ENCODE measurements at regions not wholly inside any gene's neighbourhood (a gene's known extent, or its start where the extent isn't known, plus 50 kb on each side); places are given as distances from the start of the nearest gene placed in this dataset.
"Not testable (repeated sequence)": the region's sequence is repeated elsewhere in the genome, so short reads cannot be mapped to it uniquely, and the experiment has no call there.

- DNase-seq (ENCODE audit: low read depth in 1 of 2, low spot score in 1 of 2): no peak
Observed at GRCh38 chr5:99030906-99031440, 102.2 kb upstream of the CHD1 start.

- no peak for DNase-seq (ENCODE audit: low read depth in 1 of 2, low spot score in 1 of 2)
Observed at GRCh38 chr5:99029172-99029571, 100.4 kb upstream of the CHD1 start.

GRCh38 chr5:99028170-99028569 lies 99.4 kb upstream of the CHD1 start:
- not testable (repeated sequence) for DNase-seq (ENCODE audit: low read depth in 1 of 2, low spot score in 1 of 2)

DNA sequence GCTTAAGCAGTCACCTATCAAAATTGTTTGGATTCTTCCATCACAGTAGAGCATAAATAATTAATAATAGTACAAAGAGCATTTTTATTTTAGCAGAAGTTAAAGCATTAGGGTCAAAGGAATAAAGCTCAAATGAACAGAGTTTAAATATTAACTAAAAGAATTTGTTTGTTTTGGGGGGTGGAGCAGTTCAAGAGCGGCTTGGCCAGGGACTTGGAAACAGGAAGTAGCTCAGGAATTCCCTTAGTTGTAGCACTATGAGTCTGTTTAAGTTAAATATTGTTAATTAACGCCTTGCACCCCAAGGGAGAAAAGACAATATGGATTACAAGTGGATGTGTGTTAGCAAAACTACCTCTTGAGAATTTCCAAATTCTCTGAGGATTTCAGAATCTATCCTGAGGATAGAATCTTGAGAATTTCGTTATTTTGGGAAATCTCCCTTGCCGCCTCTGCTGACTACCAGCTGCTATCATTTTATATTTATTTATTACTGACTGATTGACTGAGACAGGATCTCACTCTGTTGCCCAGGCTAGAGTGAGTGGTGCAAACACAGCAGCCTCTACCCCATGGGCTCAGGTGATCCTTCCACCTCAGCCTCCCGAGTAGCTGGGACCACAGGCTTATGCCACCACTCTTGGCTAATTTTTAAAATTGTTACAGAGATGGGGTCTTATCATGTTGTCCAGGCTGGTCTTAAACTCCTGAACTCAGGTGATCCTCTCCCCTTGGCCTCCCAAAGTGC lies 96.7 kb upstream of the CHD1 start:
- DNase-seq (ENCODE audit: low read depth in 1 of 2, low spot score in 1 of 2): no peak

- DNase-seq (ENCODE audit: low read depth in 1 of 2, low spot score in 1 of 2): no peak
Observed at GRCh38 chr5:99023330-99023729, 94.5 kb upstream of the CHD1 start.

DNA sequence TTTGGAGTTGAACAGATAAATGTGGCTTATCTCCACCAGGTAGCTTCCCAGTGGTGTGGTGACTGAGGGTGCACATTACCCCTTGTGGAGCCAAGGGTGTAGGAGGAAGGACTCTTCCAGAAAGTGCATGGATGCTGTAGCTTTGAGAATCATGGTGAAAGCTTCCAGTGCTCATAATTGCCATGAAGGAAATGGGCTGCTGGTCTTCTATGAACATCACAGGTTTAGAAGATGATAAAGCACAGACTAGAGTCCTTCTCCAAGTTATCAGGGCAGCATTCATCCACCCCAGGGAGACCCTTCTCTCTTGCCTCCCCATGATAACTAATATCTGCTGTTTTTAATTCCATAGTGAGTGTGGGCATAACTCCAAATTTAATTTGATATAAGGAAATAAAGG lies 93.4 kb upstream of the CHD1 start:
- no peak for DNase-seq (ENCODE audit: low read depth in 1 of 2, low spot score in 1 of 2)

DNA sequence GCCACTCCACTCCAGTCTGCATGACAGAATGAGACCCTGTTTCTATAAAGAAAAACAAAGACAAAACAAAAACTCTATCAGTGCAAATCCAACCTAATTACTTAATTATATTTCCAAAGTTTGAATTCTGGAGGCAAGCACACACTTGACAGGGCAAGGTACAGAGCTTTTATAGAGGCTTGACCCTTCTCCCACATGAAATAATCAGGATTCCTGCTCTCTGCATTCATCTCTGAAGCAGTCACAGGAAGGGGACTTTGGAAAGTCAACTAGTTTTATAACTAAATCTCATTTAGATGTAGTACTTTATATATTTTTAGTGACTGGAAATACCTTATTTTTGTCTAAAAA lies 91.9 kb upstream of the CHD1 start:
- DNase-seq (ENCODE audit: low read depth in 1 of 2, low spot score in 1 of 2): no peak

DNA sequence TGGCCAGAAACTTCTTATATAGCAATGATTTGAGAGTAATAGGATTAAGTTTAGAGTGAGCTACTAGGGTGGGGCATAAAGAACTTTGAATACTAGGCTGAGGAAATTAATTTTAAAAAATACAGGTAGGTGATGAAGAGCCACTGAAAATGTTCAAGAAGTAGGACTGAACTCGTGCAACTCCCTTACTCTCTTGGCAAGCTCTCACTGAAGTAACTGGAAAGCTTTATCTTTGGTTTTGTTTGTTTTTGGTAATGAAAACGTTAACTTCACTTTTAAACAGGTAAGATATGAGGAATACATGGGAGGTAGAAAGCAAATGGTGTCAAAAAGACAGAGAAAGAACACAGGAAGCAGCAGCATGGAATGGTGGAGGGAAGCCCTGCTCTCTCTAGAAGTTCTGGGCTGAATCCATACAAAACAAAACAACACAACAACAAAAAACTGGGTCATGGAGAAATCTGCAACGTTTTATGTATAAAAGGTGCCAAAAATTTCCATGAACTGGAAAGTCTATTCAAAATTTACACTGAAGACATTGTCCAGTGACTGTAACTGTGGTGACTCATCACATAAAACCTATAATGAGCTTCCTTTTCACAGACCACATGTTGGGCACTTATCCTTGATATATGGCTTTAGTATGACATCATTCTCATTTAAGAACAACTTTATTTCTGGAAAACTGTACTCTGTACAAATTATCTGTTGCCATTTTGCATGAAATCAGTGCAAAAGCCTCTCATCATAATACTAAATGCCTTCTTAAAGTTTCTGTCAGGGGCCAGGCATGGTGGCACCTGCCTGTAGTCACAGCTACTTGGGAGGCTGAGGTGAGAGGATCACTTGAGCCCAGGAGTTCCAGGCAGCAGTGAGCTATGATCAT lies 91.2 kb upstream of the CHD1 start:
- DNase-seq (ENCODE audit: low read depth in 1 of 2, low spot score in 1 of 2): no peak

GRCh38 chr5:99019254-99019653 lies 90.4 kb upstream of the CHD1 start:
- no peak for DNase-seq (ENCODE audit: low read depth in 1 of 2, low spot score in 1 of 2)

DNA sequence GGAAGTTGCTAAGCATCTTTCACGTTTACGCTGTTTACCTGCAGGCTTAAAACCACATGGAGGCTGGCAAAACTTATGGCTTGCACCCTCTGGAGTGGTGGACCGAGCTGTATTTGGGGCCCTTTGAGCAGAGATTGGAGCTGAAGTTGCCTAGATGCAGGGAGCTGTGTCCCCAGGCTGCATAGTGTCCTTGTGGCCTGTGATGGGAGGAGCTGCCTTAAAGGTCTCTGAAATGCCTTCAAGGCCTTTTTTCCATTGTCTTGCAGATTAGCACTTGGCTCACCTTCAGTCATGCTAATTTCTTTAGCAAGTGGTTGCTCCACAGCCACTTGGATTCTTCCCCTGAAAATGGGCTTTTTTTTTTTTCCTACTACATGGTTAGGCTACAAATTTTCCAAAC lies 81.5 kb upstream of the CHD1 start:
- DNase-seq (ENCODE audit: low read depth in 1 of 2, low spot score in 1 of 2): no peak

DNA sequence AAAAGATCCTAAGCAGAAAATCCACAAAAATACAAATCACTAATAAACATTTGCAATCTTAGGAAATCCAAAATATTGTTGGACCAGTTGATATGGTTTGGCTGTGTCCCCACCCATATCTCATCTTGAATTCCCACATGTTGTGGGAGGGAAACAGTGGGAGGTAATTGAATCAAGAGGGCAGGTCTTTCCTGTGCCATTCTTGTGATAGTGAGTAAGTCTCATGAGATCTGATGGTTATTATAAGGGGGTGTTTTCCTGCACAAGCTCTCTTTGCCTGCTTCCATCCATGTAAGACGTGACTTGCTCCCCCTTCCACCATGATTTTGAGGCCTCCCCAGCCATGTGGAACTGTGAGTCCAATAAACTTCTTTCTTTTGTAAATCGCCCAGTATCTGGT lies 79.2 kb upstream of the CHD1 start:
- not testable (repeated sequence) for DNase-seq (ENCODE audit: low read depth in 1 of 2, low spot score in 1 of 2)

DNA sequence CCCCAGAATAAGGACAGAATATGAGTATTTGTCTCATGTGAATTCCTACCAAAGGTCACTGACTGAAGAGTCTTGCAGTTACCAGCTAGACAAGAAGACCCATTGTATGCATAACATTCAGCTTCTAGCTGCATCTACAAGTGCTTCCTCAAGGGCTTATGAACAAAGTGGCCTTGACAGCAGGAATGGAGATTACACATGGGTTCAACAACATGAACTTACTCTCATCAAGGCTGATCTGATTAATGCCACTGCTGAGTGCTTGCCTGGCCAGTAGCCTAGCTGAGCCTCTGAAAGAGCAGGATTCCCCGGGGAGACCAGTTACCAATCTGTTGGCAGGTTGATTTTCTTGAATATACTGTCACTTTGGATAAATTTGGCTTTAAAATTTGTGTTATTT lies 76.7 kb upstream of the CHD1 start:
- no peak for DNase-seq (ENCODE audit: low read depth in 1 of 2, low spot score in 1 of 2)

- no peak for DNase-seq (ENCODE audit: low read depth in 1 of 2, low spot score in 1 of 2)
Observed at GRCh38 chr5:99004960-99005359, 76.2 kb upstream of the CHD1 start.

GRCh38 chr5:99000876-99001275 lies 72.1 kb upstream of the CHD1 start:
- no peak for DNase-seq (ENCODE audit: low read depth in 1 of 2, low spot score in 1 of 2)

DNA sequence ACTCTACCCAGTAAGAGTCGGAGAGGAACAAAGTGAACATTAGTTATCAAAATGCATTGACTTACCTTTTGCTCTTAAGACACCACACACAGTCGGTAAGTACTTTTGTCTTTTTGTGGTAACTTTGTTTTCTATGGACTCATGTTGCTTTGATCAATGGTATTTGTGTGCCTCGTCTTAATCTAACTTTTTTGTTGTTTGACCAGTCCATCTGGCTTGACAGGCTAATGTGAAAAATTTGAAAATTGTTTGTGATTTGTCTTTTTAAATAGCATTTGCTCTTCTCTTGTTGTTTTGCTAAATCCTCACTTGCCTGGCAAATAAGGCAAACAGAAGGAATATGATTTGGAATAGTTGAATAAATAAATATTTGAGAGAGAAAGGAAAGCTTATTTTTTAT lies 71.4 kb upstream of the CHD1 start:
- no peak for DNase-seq (ENCODE audit: low read depth in 1 of 2, low spot score in 1 of 2)

DNA sequence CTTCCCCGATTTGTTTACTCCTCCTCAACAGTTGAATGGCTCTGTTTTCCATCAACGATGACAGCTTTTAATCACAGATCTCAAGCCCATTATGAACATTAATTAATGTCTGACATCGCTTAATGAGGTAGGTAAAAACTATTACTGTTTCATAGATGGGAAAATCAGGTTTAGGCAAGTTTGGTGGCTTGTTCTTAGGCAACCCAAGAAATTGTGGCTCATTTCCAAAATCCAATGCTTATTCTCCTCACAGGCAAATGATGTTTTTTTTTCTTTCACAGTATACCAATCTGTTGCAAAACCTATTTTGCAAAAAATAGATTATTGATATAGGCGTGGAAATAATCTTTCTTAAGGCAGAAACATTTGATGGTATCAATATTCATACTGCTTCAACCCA lies 70.8 kb upstream of the CHD1 start:
- no peak for DNase-seq (ENCODE audit: low read depth in 1 of 2, low spot score in 1 of 2)

DNA sequence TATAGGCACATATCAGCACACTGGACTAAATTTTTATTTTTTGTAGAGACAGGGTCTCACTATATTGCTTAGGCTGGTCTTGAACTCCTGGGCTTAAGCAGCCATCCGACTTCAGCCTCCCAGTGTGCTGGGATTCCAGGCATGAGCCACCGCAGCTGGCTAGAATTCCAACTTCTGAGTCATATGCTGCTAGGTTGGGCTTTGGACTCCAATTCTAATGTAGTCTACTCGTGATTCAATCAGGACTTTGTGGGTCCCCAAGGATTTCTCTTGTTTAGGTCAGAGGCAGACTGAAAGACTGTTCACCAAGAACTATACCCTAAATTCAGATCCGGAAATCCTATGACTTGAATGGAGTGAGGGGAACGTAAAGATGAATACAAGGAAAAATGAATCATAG lies 68.2 kb upstream of the CHD1 start:
- DNase-seq (ENCODE audit: low read depth in 1 of 2, low spot score in 1 of 2): no peak

DNA sequence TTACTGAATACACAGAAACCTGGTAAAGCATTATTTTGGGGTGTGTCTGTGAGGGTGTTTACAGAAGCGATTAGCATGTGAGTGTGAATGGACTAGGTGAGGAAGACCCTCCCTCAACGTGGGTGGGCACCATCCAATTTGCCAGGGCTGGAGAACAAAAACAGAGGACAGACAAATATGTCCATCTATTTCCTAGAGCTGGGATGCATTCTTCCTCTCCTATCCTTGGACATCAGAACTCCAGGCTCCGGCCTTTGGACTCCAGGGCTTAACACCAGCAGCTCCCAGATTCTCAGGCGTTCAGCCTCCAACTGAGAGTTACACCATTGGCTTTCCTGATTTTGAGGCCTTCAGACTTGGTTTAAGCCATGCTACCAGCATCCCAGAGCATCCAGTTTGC lies 65.8 kb upstream of the CHD1 start:
- DNase-seq (ENCODE audit: low read depth in 1 of 2, low spot score in 1 of 2): no peak

- no peak for DNase-seq (ENCODE audit: low read depth in 1 of 2, low spot score in 1 of 2)
Observed at GRCh38 chr5:98993512-98993911, 64.7 kb upstream of the CHD1 start.

DNA sequence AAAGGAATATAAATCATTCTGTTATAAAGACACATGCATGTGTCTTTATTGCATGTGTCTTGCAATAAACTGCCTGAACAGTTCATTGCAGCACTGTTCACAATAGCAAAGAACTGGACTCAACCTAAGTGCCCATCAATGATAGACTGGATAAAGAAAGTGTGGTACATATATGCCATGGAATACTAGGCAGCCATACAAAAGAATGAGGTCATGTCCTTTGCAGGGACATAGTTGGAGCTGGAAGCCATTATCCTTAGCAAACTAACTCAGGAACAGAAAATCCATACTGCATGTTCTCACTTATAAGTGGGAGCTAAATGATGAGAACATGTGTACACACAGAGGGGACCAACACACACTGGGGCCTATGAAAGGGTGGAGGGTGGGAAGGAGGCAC lies 63.7 kb upstream of the CHD1 start:
- no peak for DNase-seq (ENCODE audit: low read depth in 1 of 2, low spot score in 1 of 2)

DNA sequence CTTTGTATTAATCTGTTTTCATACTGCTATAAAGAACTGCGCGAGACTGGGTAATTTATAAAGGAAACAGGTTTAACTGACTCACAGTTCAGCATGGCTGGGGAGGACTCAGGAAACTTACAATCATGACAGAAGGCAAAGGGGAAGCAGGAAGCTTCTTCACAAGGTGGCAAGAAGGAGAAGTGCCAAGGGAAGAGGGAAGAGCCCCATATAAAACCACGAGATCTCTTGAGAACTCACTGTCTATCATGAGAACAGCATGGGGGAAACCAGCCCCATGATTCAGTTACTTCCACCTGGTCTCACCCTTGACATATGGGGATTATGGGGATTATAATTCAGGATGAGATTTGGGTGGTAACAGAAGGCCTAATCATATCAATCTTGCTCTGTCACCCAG lies 60.9 kb upstream of the CHD1 start:
- DNase-seq (ENCODE audit: low read depth in 1 of 2, low spot score in 1 of 2): no peak

- no peak for DNase-seq (ENCODE audit: low read depth in 1 of 2, low spot score in 1 of 2)
Observed at GRCh38 chr5:98986587-98986986, 57.8 kb upstream of the CHD1 start.

Measured in stimulated activated CD4-positive, alpha-beta T cell treated with anti-CD3 and anti-CD28 coated beads, Interleukin-15, amount 100 ng/mL, for 1 hour (primary cell).